Osteoblast (primary cell): ENCODE measurements at regions not wholly inside any gene's neighbourhood (a gene's known extent, or its start where the extent isn't known, plus 50 kb on each side); places are given as distances from the start of the nearest gene placed in this dataset.

Experiments used
- DNase-seq: peaks from one replicate; pipeline ENCODE4 v3.0.0; 2011; ENCODE audit warnings: low spot score, mixed read lengths; ENCODE audit not compliant: insufficient read length; ENCODE audit errors: missing footprints
- H2AFZ ChIP-seq: 2 replicates; pipeline ENCODE4 v1.6.0; 2011; ENCODE audit warnings: mild to moderate bottlenecking, low read length
- H3K27ac ChIP-seq: 2 replicates; pipeline ENCODE4 v1.5.1; 2011; ENCODE audit warnings: mild to moderate bottlenecking, low read depth, low read length, moderate library complexity
- H3K27me3 ChIP-seq: 2 replicates; pipeline ENCODE4 v1.6.0; 2012; ENCODE audit warnings: mild to moderate bottlenecking, control low read depth, inconsistent platforms, low read length, moderate library complexity; ENCODE audit not compliant: insufficient read depth
- H3K36me3 ChIP-seq: 2 replicates; pipeline ENCODE4 v1.5.1; 2011; ENCODE audit warnings: mild to moderate bottlenecking, low read length, control low read depth, moderate library complexity; ENCODE audit not compliant: insufficient read depth
- H3K4me1 ChIP-seq: 2 replicates; pipeline ENCODE4 v1.5.1; 2011; ENCODE audit warnings: mild to moderate bottlenecking, low read length, control low read depth, moderate library complexity; ENCODE audit not compliant: insufficient read depth
- H3K4me2 ChIP-seq: 2 replicates; pipeline ENCODE4 v1.6.0; 2011; ENCODE audit warnings: mild to moderate bottlenecking, low read length; ENCODE audit not compliant: insufficient read depth
- H3K4me3 ChIP-seq: fragments of 200-600 bp; sonication (generic); 3 replicates; pipeline ENCODE4 v1.5.1; 2012; ENCODE audit warnings: mild to moderate bottlenecking, low read length, inconsistent platforms; ENCODE audit not compliant: insufficient read depth
- H3K79me2 ChIP-seq: 2 replicates; pipeline ENCODE4 v1.6.0; 2012; ENCODE audit warnings: mild to moderate bottlenecking, low read length, control low read depth, inconsistent platforms; ENCODE audit not compliant: insufficient read depth
- H3K9me3 ChIP-seq: 2 replicates; pipeline ENCODE4 v1.5.1; 2011; ENCODE audit warnings: low read depth, low read length, control low read depth
- H4K20me1 ChIP-seq: 2 replicates; pipeline ENCODE4 v1.6.0; 2012; ENCODE audit warnings: mild to moderate bottlenecking, low read length, control low read depth; ENCODE audit not compliant: insufficient read depth
- TF ChIP-seq, protein P1 (sequence below): IDR thresholded peaks from 2 replicates; pipeline ENCODE4 v1.5.1; 2011; ENCODE audit warnings: mild to moderate bottlenecking, low read depth, low read length, moderate library complexity; ENCODE audit errors: extremely low read depth

DNA sequence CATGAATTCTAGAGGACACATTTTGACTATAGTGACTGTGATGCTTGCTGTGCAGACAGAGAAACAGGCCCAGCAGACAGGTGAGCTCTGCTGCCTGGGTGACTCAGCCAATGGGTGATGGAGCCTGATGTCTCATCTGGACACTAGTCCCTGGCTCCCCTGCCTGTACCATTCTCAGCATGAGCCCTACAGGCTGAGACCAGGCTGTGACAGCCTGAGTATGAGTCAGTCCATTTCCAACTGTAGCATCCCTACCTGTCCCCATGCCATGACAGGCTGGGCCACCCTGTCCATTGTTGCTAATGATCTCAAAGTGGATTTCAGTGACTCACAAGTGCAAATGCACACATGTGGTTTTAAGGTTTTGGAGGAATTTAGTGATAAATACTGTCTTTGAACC lies 102.5 kb upstream of the EEF2KMT start:
- H3K27me3 ChIP-seq: no peaks in the 10 kb centered on the region
- no peaks in the 10 kb centered on the region for H4K20me1 ChIP-seq
- H3K79me2 ChIP-seq: no peaks in the 10 kb centered on the region
- no peak overlapping the region for H3K27ac ChIP-seq
- H3K9me3 ChIP-seq: no peaks in the 10 kb centered on the region
- no peak overlapping the region for H3K4me2 ChIP-seq
- TF ChIP-seq, protein P1, sequence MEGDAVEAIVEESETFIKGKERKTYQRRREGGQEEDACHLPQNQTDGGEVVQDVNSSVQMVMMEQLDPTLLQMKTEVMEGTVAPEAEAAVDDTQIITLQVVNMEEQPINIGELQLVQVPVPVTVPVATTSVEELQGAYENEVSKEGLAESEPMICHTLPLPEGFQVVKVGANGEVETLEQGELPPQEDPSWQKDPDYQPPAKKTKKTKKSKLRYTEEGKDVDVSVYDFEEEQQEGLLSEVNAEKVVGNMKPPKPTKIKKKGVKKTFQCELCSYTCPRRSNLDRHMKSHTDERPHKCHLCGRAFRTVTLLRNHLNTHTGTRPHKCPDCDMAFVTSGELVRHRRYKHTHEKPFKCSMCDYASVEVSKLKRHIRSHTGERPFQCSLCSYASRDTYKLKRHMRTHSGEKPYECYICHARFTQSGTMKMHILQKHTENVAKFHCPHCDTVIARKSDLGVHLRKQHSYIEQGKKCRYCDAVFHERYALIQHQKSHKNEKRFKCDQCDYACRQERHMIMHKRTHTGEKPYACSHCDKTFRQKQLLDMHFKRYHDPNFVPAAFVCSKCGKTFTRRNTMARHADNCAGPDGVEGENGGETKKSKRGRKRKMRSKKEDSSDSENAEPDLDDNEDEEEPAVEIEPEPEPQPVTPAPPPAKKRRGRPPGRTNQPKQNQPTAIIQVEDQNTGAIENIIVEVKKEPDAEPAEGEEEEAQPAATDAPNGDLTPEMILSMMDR: no peak
- H3K4me1 ChIP-seq: no peaks in the 10 kb centered on the region
- no peaks in the 10 kb centered on the region for H3K36me3 ChIP-seq
- no peak for DNase-seq
- no peak overlapping the region for H2AFZ ChIP-seq
- no peak overlapping the region for H3K4me3 ChIP-seq

DNA sequence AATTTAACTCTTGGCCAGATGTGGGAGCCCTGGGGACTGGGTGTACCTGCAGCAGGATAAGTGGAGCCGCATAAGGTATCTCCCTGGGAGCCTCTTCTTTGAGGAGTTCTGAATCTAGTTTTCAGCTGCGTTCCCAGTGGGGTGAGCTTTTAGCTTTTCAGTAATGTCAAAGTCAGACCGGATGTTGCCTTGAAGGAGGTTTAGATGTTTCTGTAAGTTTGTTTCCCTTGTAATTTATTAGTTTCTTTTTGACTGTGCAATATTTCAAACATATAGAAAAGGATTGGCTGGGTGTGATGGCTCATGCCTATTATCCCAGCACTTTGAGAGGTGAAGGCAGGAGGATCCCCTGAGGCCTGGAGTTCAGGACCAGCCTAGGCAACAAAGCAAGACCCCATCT lies 98.6 kb upstream of the EEF2KMT start:
- Histone ChIP-seq H3K4me3 (no peak overlapping the region), H3K4me2 (no peak overlapping the region), H3K27me3 (no peaks in the 10 kb centered on the region), H3K27ac (no peak overlapping the region), H4K20me1 (no peaks in the 10 kb centered on the region), H3K4me1 (no peaks in the 10 kb centered on the region), H3K9me3 (no peaks in the 10 kb centered on the region), H2AFZ (no peak overlapping the region), H3K79me2 (no peaks in the 10 kb centered on the region), H3K36me3 (no peaks in the 10 kb centered on the region)
- TF ChIP-seq, protein P1: no peak
- no peak for DNase-seq

DNA sequence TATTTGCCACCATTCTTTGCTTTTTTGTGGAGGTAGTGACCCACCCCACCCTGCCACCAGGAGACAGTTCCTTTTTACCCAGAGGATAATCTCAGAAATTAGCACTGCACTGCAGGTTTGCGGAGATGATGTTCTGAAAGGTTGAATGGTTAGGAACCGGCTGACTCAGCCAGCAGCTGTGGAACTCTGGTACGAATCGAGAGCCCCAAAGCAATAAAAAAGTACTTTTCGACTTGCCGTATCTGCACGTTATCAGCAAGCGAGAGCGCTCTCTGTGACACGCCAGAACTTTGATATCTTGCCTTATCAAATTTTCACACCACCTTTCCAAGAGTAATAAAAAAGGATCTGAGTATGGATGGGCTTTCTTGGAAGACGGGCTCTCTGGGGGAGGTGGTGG lies 96.3 kb upstream of the EEF2KMT start:
- no peaks in the 10 kb centered on the region for H3K79me2 ChIP-seq

DNA sequence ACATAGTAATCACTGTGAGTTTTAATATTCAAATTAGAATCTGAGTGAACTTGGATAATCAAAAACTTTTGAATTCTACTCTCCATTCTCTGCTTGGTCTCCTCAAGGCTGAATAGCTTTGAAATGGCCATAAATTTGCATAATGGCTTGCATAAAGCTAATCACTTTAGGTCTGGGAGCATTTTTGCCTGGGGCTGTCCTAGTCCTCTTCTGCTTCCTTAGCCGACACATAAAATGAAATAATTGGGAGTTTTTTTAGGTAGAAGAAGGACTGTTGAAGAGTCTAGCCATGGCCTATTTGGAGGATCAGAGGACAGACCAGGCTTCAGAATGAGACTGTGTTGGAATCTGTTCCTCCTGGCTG lies 91.4 kb upstream of the EEF2KMT start:
- no peaks in the 10 kb centered on the region for H4K20me1 ChIP-seq
- H3K27me3 ChIP-seq: no peaks in the 10 kb centered on the region
- no peaks in the 10 kb centered on the region for H3K36me3 ChIP-seq
- no peak overlapping the region for H3K4me3 ChIP-seq
- no peak for DNase-seq
- H3K27ac ChIP-seq: no peak overlapping the region
- no peaks in the 10 kb centered on the region for H3K4me1 ChIP-seq
- TF ChIP-seq, protein P1: no peak
- H3K4me2 ChIP-seq: no peak overlapping the region
- no peaks in the 10 kb centered on the region for H3K79me2 ChIP-seq
- H3K9me3 ChIP-seq: no peaks in the 10 kb centered on the region
- no peak overlapping the region for H2AFZ ChIP-seq

More for the DNA sequence above, 96.3 kb upstream of the EEF2KMT start:
- H3K4me3 ChIP-seq: no peak overlapping the region
- no peak for DNase-seq
- H3K27me3 ChIP-seq: no peaks in the 10 kb centered on the region
- H3K27ac ChIP-seq: no peak overlapping the region
- no peak overlapping the region for H2AFZ ChIP-seq
- H3K36me3 ChIP-seq: no peaks in the 10 kb centered on the region
- TF ChIP-seq, protein P1: no peak
- H3K4me1 ChIP-seq: no peaks in the 10 kb centered on the region
- H3K9me3 ChIP-seq: no peaks in the 10 kb centered on the region
- no peak overlapping the region for H3K4me2 ChIP-seq
- H4K20me1 ChIP-seq: no peaks in the 10 kb centered on the region
